H9 (cell line): ENCODE measurements at regions not wholly inside any gene's neighbourhood (a gene's known extent, or its start where the extent isn't known, plus 50 kb on each side); places are given as distances from the start of the nearest gene placed in this dataset.

ENCODE experiments used
- DNase-seq: peaks from one replicate; pipeline ENCODE4 v3.0.0-alpha.2; 2017
- H2AFZ ChIP-seq: one replicate; pipeline ENCODE4 v1.6.1; 2013; ENCODE audit warnings: mild to moderate bottlenecking, low read length, control low read depth, moderate library complexity
- H2AK5ac ChIP-seq: 2 replicates; pipeline ENCODE4 v1.6.1; 2013; ENCODE audit warnings: low read length, control low read depth, mixed read lengths; ENCODE audit not compliant: insufficient read length
- H2BK120ac ChIP-seq: one replicate; pipeline ENCODE4 v1.6.1; 2013; ENCODE audit warnings: low read depth, mild to moderate bottlenecking, low read length, control low read depth, inconsistent platforms; ENCODE audit not compliant: poor library complexity, severe bottlenecking
- H2BK12ac ChIP-seq: 2 replicates; pipeline ENCODE4 v1.6.1; 2013; ENCODE audit warnings: low read length, control low read depth, mixed read lengths, low read depth; ENCODE audit not compliant: insufficient read length
- H2BK15ac ChIP-seq: 2 replicates; pipeline ENCODE4 v1.6.1; 2013; ENCODE audit warnings: low read depth, low read length, control low read depth
- H2BK20ac ChIP-seq: one replicate; pipeline ENCODE4 v1.6.1; 2013; ENCODE audit warnings: low read depth, mild to moderate bottlenecking, low read length, control low read depth, inconsistent platforms; ENCODE audit not compliant: poor library complexity, severe bottlenecking
- H2BK5ac ChIP-seq: 2 replicates; pipeline ENCODE4 v1.6.1; 2013; ENCODE audit warnings: low read length, control low read depth, mixed read lengths; ENCODE audit not compliant: insufficient read length
- H3K14ac ChIP-seq: 2 replicates; pipeline ENCODE4 v1.6.1; 2013; ENCODE audit warnings: low read length, control low read depth; ENCODE audit not compliant: insufficient read depth
- H3K18ac ChIP-seq: 2 replicates; pipeline ENCODE4 v1.6.1; 2013; ENCODE audit warnings: low read depth, mild to moderate bottlenecking, mixed read lengths, low read length, control low read depth; ENCODE audit not compliant: insufficient read length
- H3K23ac ChIP-seq: 2 replicates; pipeline ENCODE4 v1.6.1; 2013; ENCODE audit warnings: low read length, control low read depth, mixed read lengths, low read depth; ENCODE audit not compliant: insufficient read length
- H3K23me2 ChIP-seq: 2 replicates; pipeline ENCODE4 v1.6.1; 2013; ENCODE audit warnings: low read depth, mild to moderate bottlenecking, mixed read lengths, low read length, control low read depth; ENCODE audit not compliant: insufficient read length, poor library complexity, severe bottlenecking
- H3K27ac ChIP-seq: 2 replicates; pipeline ENCODE4 v1.5.1; 2013; ENCODE audit warnings: low read length, control low read depth, mixed read lengths, low read depth; ENCODE audit not compliant: insufficient read length
- H3K27me3 ChIP-seq: 2 replicates; pipeline ENCODE4 v1.6.1; 2013; ENCODE audit warnings: low read length, control low read depth, inconsistent platforms; ENCODE audit not compliant: insufficient read depth
- H3K4ac ChIP-seq: 2 replicates; pipeline ENCODE4 v1.6.1; 2013; ENCODE audit warnings: low read depth, mild to moderate bottlenecking, control low read depth, inconsistent platforms, low read length, moderate library complexity
- H3K4me1 ChIP-seq: 2 replicates; pipeline ENCODE4 v1.6.1; 2013; ENCODE audit warnings: low read length, control low read depth, inconsistent platforms; ENCODE audit not compliant: insufficient read depth
- H3K4me2 ChIP-seq: 2 replicates; pipeline ENCODE4 v1.6.1; 2013; ENCODE audit warnings: low read length, control low read depth, mixed read lengths; ENCODE audit not compliant: insufficient read length, insufficient read depth
- H3K56ac ChIP-seq: 2 replicates; pipeline ENCODE4 v1.6.1; 2013; ENCODE audit warnings: low read depth, mild to moderate bottlenecking, mixed read lengths, low read length, control low read depth; ENCODE audit not compliant: insufficient read length
- H3K79me1 ChIP-seq: 2 replicates; pipeline ENCODE4 v1.6.1; 2013; ENCODE audit warnings: low read depth, mild to moderate bottlenecking, moderate library complexity, low read length, control low read depth, inconsistent platforms; ENCODE audit not compliant: insufficient read depth, poor library complexity, severe bottlenecking
- H3K79me2 ChIP-seq: 2 replicates; pipeline ENCODE4 v1.6.1; 2013; ENCODE audit warnings: low read length, control low read depth, inconsistent platforms; ENCODE audit not compliant: insufficient read depth
- H3K9ac ChIP-seq: 2 replicates; pipeline ENCODE4 v1.6.1; 2013; ENCODE audit warnings: low read length, control low read depth, mixed read lengths; ENCODE audit not compliant: insufficient read length; ENCODE audit errors: extremely low read depth
- H3K9me3 ChIP-seq: one replicate; pipeline ENCODE4 v1.6.1; 2013; ENCODE audit warnings: low read depth, low read length, inconsistent platforms; ENCODE audit not compliant: control insufficient read depth
- H3T11ph ChIP-seq: one replicate; pipeline ENCODE4 v1.6.1; 2013; ENCODE audit warnings: mild to moderate bottlenecking, low read length, control low read depth, inconsistent platforms
- H4K20me1 ChIP-seq: one replicate; pipeline ENCODE4 v1.6.1; 2013; ENCODE audit not compliant: control insufficient read depth, insufficient read length, insufficient read depth
- H4K5ac ChIP-seq: 2 replicates; pipeline ENCODE4 v1.6.1; 2013; ENCODE audit warnings: low read depth, mild to moderate bottlenecking, mixed read lengths, low read length, control low read depth; ENCODE audit not compliant: insufficient read length
- H4K8ac ChIP-seq: replicated peaks from 2 replicates; pipeline ENCODE4 v1.6.1; 2013; ENCODE audit warnings: low read length, control low read depth, mixed read lengths, low read depth; ENCODE audit not compliant: insufficient read length
- H4K91ac ChIP-seq: 2 replicates; pipeline ENCODE4 v1.6.1; 2013; ENCODE audit warnings: low read depth, mild to moderate bottlenecking, moderate library complexity, mixed read lengths, low read length, control low read depth; ENCODE audit not compliant: insufficient read length
- H3K27ac Mint-ChIP-seq, 3 experiments: 2 replicates in 2 of 3; 3 replicates in 1 of 3; pipeline ENCODE4 v1.8.0; 2020 to 2021; ENCODE audit warnings: mixed read lengths in 3 of 3, mild to moderate bottlenecking in 1 of 3, moderate library complexity in 1 of 3
- H3K27me3 Mint-ChIP-seq: 2 replicates; pipeline ENCODE4 v1.8.0; 2021; ENCODE audit warnings: low read depth, mild to moderate bottlenecking, moderate library complexity, mixed read lengths
- H3K36me3 Mint-ChIP-seq, 3 experiments: 2 replicates in 2 of 3; 3 replicates in 1 of 3; pipeline ENCODE4 v1.8.0; 2020 to 2021; ENCODE audit warnings: low read depth in 3 of 3, mixed read lengths in 3 of 3; ENCODE audit not compliant: insufficient read depth in 1 of 3
- H3K4me1 Mint-ChIP-seq, 2 experiments: 2 replicates each; pipeline ENCODE4 v1.8.0; 2020; ENCODE audit warnings: mixed read lengths in 2 of 2
- H3K4me3 Mint-ChIP-seq, 2 experiments: 2 replicates in 1 of 2; 3 replicates in 1 of 2; pipeline ENCODE4 v1.8.0; 2020 to 2021; ENCODE audit warnings: mild to moderate bottlenecking in 2 of 2, mixed read lengths in 2 of 2, moderate library complexity in 1 of 2
- H3K9me3 Mint-ChIP-seq, 2 experiments: 2 replicates in 1 of 2; 3 replicates in 1 of 2; pipeline ENCODE4 v1.8.0; 2020; ENCODE audit warnings: mild to moderate bottlenecking in 2 of 2, mixed read lengths in 2 of 2, moderate library complexity in 1 of 2
- CTCF ChIP-seq: fragments of 200-600 bp; sonication (generic); conservative IDR thresholded peaks from 3 replicates; pipeline ENCODE4 v1.8.0; 2021; ENCODE audit warnings: antibody characterized with exemption, mild to moderate bottlenecking
- WGBS: extraction: QIAGEN DNeasy Blood & Tissue Kit; methylation state at CpG from one replicate; pipeline ENCODE4 v1.1.7; 2013; ENCODE audit warnings: missing lambda C conversion rate, low lambda C conversion rate, mixed read lengths; ENCODE audit not compliant: insufficient read length; ENCODE audit errors: extremely low coverage; 5-methylcytosine and 5-hydroxymethylcytosine counted together

GRCh38 chr4:11518754-11519153 lies 90.1 kb upstream of the HS3ST1 start:
- Histone ChIP-seq H3K79me2 (no peaks in the 10 kb centered on the region), H3K9ac (no peak overlapping the region)
- no peak overlapping the region for H3K27ac Mint-ChIP-seq

More at GRCh38 chr4:11518754-11519153, 90.1 kb upstream of the HS3ST1 start:
- Mint-ChIP-seq H3K9me3 (no peaks in the 10 kb centered on the region), H3K4me3 (no peak overlapping the region), H3K4me1 (no peaks in the 10 kb centered on the region), H3K36me3 (no peaks in the 10 kb centered on the region), H3K27me3 (no peaks in the 10 kb centered on the region)
- Histone ChIP-seq H4K91ac (no peak overlapping the region), H3K4me1 (no peaks in the 10 kb centered on the region), H2AK5ac (no peak overlapping the region), H2BK15ac (no peak overlapping the region), H2BK5ac (no peak overlapping the region), H3K27ac (no peak overlapping the region), H2BK12ac (no peak overlapping the region), H3K18ac (no peak overlapping the region), H3T11ph (no peak overlapping the region), H3K4ac (no peak overlapping the region), H3K79me1 (no peaks in the 10 kb centered on the region), H3K23me2 (no peaks in the 10 kb centered on the region), H3K56ac (no peak overlapping the region), H3K27me3 (no peaks in the 10 kb centered on the region), H4K5ac (no peak overlapping the region), H2AFZ (no peak overlapping the region), H3K9me3 (no peaks in the 10 kb centered on the region), H4K20me1 (no peaks in the 10 kb centered on the region), H3K4me2 (no peak overlapping the region), H3K23ac (no peak overlapping the region), H2BK20ac (no peak overlapping the region), H3K14ac (no peak overlapping the region), H4K8ac (no peak overlapping the region), H2BK120ac (no peak overlapping the region)
- no CpG with 5 or more reads among the region's 1 CpG for WGBS
- no peak for DNase-seq
- no peak for TF ChIP-seq CTCF
